GM18873 (cell line): ENCODE measurements at regions not wholly inside any gene's neighbourhood (a gene's known extent, or its start where the extent isn't known, plus 50 kb on each side); places are given as distances from the start of the nearest gene placed in this dataset.

Experiments
- ATAC-seq: cut with Tn5 transposase; IDR thresholded peaks from one replicate; pipeline ENCODE4 v1.9.1; 2021; ENCODE audit warnings: mild to moderate bottlenecking, moderate library complexity, moderate number of reproducible peaks; ENCODE audit not compliant: unreplicated experiment, low FRiP score

GRCh38 chr2:14817848-14818247 lies 185.3 kb downstream of the LRATD1 start:
- ATAC-seq = no peak

- no peak for ATAC-seq
These were observed 194.0 kb downstream of the LRATD1 start for GRCh38 chr2:14826518-14826917.

- ATAC-seq = no peak
These were observed 194.9 kb downstream of the LRATD1 start for GRCh38 chr2:14827226-14828023.

GRCh38 chr2:14828223-14828622 lies 195.7 kb downstream of the LRATD1 start:
- ATAC-seq = no peak

- no peak for ATAC-seq
These were observed 196.5 kb downstream of the LRATD1 start for GRCh38 chr2:14828968-14829367.

- no peak for ATAC-seq
These were observed 198.9 kb downstream of the LRATD1 start for GRCh38 chr2:14831458-14831857.

- ATAC-seq = no peak
These were observed 211.1 kb downstream of the LRATD1 start for GRCh38 chr2:14843507-14844204.

- ATAC-seq = no peak
These were observed 223.2 kb downstream of the LRATD1 start for GRCh38 chr2:14855751-14856150.

- ATAC-seq = no peak
These were observed 228.7 kb downstream of the LRATD1 start for GRCh38 chr2:14861181-14861580.

GRCh38 chr2:14866736-14867352 lies 234.3 kb downstream of the LRATD1 start:
- no peak for ATAC-seq

- ATAC-seq = no peak
These were observed 235.3 kb downstream of the LRATD1 start for GRCh38 chr2:14867853-14868252.

- ATAC-seq = no peak
These were observed 240.3 kb downstream of the LRATD1 start for GRCh38 chr2:14872779-14873325.

GRCh38 chr2:14881651-14882327 lies 249.3 kb downstream of the LRATD1 start:
- ATAC-seq = no peak

GRCh38 chr2:14884651-14885050 lies 252.1 kb downstream of the LRATD1 start:
- no peak for ATAC-seq

- ATAC-seq = no peak
These were observed 259.0 kb downstream of the LRATD1 start for GRCh38 chr2:14891546-14891945.

- ATAC-seq = no peak
These were observed 264.0 kb downstream of the LRATD1 start for GRCh38 chr2:14896330-14897030.

GRCh38 chr2:14899621-14900414 lies 267.3 kb downstream of the LRATD1 start:
- no peak for ATAC-seq

GRCh38 chr2:14901737-14902136 lies 269.2 kb downstream of the LRATD1 start:
- ATAC-seq = no peak

- ATAC-seq = no peak
These were observed 270.4 kb downstream of the LRATD1 start for GRCh38 chr2:14902953-14903352.
